SK-N-MC (cell line): ENCODE measurements at regions not wholly inside any gene's neighbourhood (a gene's known extent, or its start where the extent isn't known, plus 50 kb on each side); places are given as distances from the start of the nearest gene placed in this dataset.

ENCODE experiments used
- EZH2 ChIP-seq: fragments of 200-600 bp; sonication (generic); IDR thresholded peaks from one replicate; pipeline ENCODE4 v1.6.1; 2017; ENCODE audit warnings: antibody characterized with exemption
- POLR2AphosphoS5 ChIP-seq: IDR thresholded peaks from 2 replicates; pipeline ENCODE4 v1.6.1; 2012; ENCODE audit warnings: mild to moderate bottlenecking, low read depth, low read length, borderline replicate concordance

DNA sequence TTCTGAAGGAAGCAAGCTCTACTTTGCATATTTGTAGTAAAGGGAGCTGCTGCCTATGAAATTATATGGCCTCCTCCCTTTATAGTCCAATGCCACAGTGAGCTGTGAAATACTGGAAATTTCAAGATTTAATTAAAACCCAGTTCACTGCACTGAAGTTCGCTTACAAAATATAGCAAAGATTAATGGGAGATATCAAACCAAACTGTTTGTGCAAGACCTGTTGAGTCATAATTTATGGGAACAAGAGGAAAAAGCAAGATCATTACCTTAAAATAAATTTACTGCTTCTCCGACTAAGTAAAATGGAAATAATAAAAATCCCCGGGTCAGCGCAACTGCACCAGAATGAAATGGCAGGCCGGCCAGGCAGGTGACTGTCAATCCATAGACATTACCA, 215.5 kb upstream of the RAB6C start:
- TF ChIP-seq EZH2 (no peak), POLR2AphosphoS5 (no peak)
